ENCODE measurements at regions not wholly inside any gene's neighbourhood (a gene's known extent, or its start where the extent isn't known, plus 50 kb on each side); places are given as distances from the start of the nearest gene placed in this dataset.
A peak's percentile ranks its signal among the peaks of the same experiment; 100 is the strongest.

GRCh38 chr2:550860-551567 is 126.2 kb downstream of the TMEM18 start:
- DNase-seq = no peak

- no peak for DNase-seq
Measured at GRCh38 chr2:545711-546650, 131.2 kb downstream of the TMEM18 start.

- no peak for DNase-seq
Measured at GRCh38 chr2:545228-545627, 132.0 kb downstream of the TMEM18 start.

- no peak for DNase-seq
Measured at GRCh38 chr2:538646-539045, 138.6 kb downstream of the TMEM18 start.

GRCh38 chr2:535222-535621 is 142.0 kb downstream of the TMEM18 start:
- DNase-seq = no peak

- no peak for DNase-seq
Measured at GRCh38 chr2:529852-530251, 147.4 kb downstream of the TMEM18 start.

GRCh38 chr2:529424-529823 is 147.8 kb downstream of the TMEM18 start:
- peak; percentile 15 for DNase-seq

- no peak for DNase-seq
Measured at GRCh38 chr2:527581-527980, 149.6 kb downstream of the TMEM18 start.

GRCh38 chr2:526918-527317 is 150.3 kb downstream of the TMEM18 start:
- DNase-seq = no peak

GRCh38 chr2:525611-526010 is 151.6 kb downstream of the TMEM18 start:
- DNase-seq = no peak

GRCh38 chr2:525021-525420 is 152.2 kb downstream of the TMEM18 start:
- no peak for DNase-seq

- DNase-seq = no peak
Measured at GRCh38 chr2:524442-524841, 152.8 kb downstream of the TMEM18 start.

- DNase-seq = no peak
Measured at GRCh38 chr2:523698-524270, 153.4 kb downstream of the TMEM18 start.

GRCh38 chr2:522776-523175 is 154.4 kb downstream of the TMEM18 start:
- DNase-seq = no peak

GRCh38 chr2:521853-522530 is 155.2 kb downstream of the TMEM18 start:
- DNase-seq = no peak

GRCh38 chr2:520663-521340 is 156.4 kb downstream of the TMEM18 start:
- no peak for DNase-seq

- no peak for DNase-seq
Measured at GRCh38 chr2:516944-517343, 160.3 kb downstream of the TMEM18 start.

- DNase-seq = no peak
Measured at GRCh38 chr2:516131-516530, 161.1 kb downstream of the TMEM18 start.

GRCh38 chr2:515441-516127 is 161.6 kb downstream of the TMEM18 start:
- no peak for DNase-seq

- DNase-seq = no peak
Measured at GRCh38 chr2:513981-514706, 163.1 kb downstream of the TMEM18 start.

- DNase-seq = no peak
Measured at GRCh38 chr2:510839-511238, 166.4 kb downstream of the TMEM18 start.
